ENCODE measurements at regions not wholly inside any gene's neighbourhood (a gene's known extent, or its start where the extent isn't known, plus 50 kb on each side); places are given as distances from the start of the nearest gene placed in this dataset.

- no peak overlapping the region for H3K27ac Mint-ChIP-seq
- ChIA-PET POLR2A (no interaction called here), CTCF (no interaction called here)
- H3K9me3 Mint-ChIP-seq = no peaks in the 10 kb centered on the region
- H3K36me3 Mint-ChIP-seq (ENCODE audit: low read depth) = no peaks in the 10 kb centered on the region
- DNase-seq = no peak
- H3K4me1 Mint-ChIP-seq = no peaks in the 10 kb centered on the region
- no peaks in the 10 kb centered on the region for H3K27me3 Mint-ChIP-seq
- no peak for TF ChIP-seq CTCF (IDR thresholded peaks at IDR 0.05)
- intact Hi-C loops (cut with micrococcal nuclease) = no loop called here
- no peak for ATAC-seq (ENCODE audit: low read depth)
- no peak overlapping the region for H3K4me3 Mint-ChIP-seq
Observed at GRCh38 chrX:147739196-147739595, 172.5 kb upstream of the FMR1 start.

GRCh38 chrX:147741776-147742175 lies 169.9 kb upstream of the FMR1 start:
- no peak for ATAC-seq (ENCODE audit: low read depth)
- intact Hi-C loops (cut with micrococcal nuclease) = no loop called here
- Mint-ChIP-seq H3K4me1 (no peaks in the 10 kb centered on the region), H3K36me3 (ENCODE audit: low read depth) (no peaks in the 10 kb centered on the region), H3K9me3 (no peaks in the 10 kb centered on the region), H3K27me3 (no peaks in the 10 kb centered on the region), H3K27ac (no peak overlapping the region), H3K4me3 (no peak overlapping the region)
- no peak for TF ChIP-seq CTCF (IDR thresholded peaks at IDR 0.05)
- no peak for DNase-seq
- POLR2A ChIA-PET = no interaction called here
- CTCF ChIA-PET = no interaction called here

- no peaks in the 10 kb centered on the region for H3K27me3 Mint-ChIP-seq
- DNase-seq (no peak), ATAC-seq (ENCODE audit: low read depth) (no peak)
- ChIA-PET CTCF (no interaction called here), POLR2A (no interaction called here)
- H3K27ac Mint-ChIP-seq = no peak overlapping the region
- intact Hi-C loops (cut with micrococcal nuclease) = no loop called here
- no peaks in the 10 kb centered on the region for H3K9me3 Mint-ChIP-seq
- H3K4me3 Mint-ChIP-seq = no peak overlapping the region
- no peaks in the 10 kb centered on the region for H3K4me1 Mint-ChIP-seq
- no peak for TF ChIP-seq CTCF (IDR thresholded peaks at IDR 0.05)
- no peaks in the 10 kb centered on the region for H3K36me3 Mint-ChIP-seq (ENCODE audit: low read depth)
Observed at GRCh38 chrX:147749308-147749707, 162.4 kb upstream of the FMR1 start.

GRCh38 chrX:147757750-147758149 lies 154.0 kb upstream of the FMR1 start:
- POLR2A ChIA-PET = no interaction called here
- no peak for TF ChIP-seq CTCF (IDR thresholded peaks at IDR 0.05)
- intact Hi-C loops (cut with micrococcal nuclease) = no loop called here

GRCh38 chrX:147763131-147763530 lies 148.6 kb upstream of the FMR1 start:
- Mint-ChIP-seq H3K36me3 (ENCODE audit: low read depth) (no peaks in the 10 kb centered on the region), H3K4me3 (no peak overlapping the region), H3K27me3 (no peaks in the 10 kb centered on the region), H3K9me3 (no peaks in the 10 kb centered on the region), H3K4me1 (no peaks in the 10 kb centered on the region), H3K27ac (no peak overlapping the region)
- no peak for ATAC-seq (ENCODE audit: low read depth)
- intact Hi-C loops (cut with micrococcal nuclease) = no loop called here
- POLR2A ChIA-PET = no interaction called here
- CTCF ChIA-PET = no interaction called here
- TF ChIP-seq CTCF (IDR thresholded peaks at IDR 0.05) = no peak
- no peak for DNase-seq

More at GRCh38 chrX:147757750-147758149, 154.0 kb upstream of the FMR1 start:
- H3K27me3 Mint-ChIP-seq = no peaks in the 10 kb centered on the region
- H3K36me3 Mint-ChIP-seq (ENCODE audit: low read depth) = no peaks in the 10 kb centered on the region
- H3K4me1 Mint-ChIP-seq = no peaks in the 10 kb centered on the region
- DNase-seq = no peak
- H3K27ac Mint-ChIP-seq = no peak overlapping the region
- CTCF ChIA-PET = no interaction called here
- H3K4me3 Mint-ChIP-seq = no peak overlapping the region
- H3K9me3 Mint-ChIP-seq = no peaks in the 10 kb centered on the region
- ATAC-seq (ENCODE audit: low read depth) = no peak

Data from activated B cell treated with CpG ODN at 0.5 μM for 24 hours (primary cell).